NCI-H526 treated with DMSO at 0.1 percent for 48 hours (cell line): ENCODE measurements at regions not wholly inside any gene's neighbourhood (a gene's known extent, or its start where the extent isn't known, plus 50 kb on each side); places are given as distances from the start of the nearest gene placed in this dataset.
"Not testable (repeated sequence)": the region's sequence is repeated elsewhere in the genome, so short reads cannot be mapped to it uniquely, and the experiment has no call there.

Experiments
- DNase-seq: peaks from one replicate; lab custom pipeline; 2025; lab: John Stamatoyannopoulos, UW

DNA sequence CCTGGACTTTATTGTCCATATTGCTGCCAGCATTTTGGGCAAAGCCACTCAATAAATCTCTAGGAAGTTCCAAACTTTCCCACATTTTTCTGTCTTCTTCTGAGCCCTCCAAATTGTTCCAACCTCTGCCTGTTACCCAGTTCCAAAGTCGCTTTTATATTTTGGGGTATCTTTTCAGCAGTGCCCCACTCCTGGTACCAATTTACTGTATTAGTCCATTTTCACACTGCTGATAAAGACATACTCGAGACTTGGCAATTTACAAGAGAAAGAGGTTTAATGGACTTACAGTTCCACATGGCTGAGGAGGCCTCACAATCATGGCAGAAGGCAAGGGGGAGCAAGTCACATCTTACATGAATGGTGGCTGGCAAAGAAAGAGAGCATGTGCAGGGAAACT is 53.4 kb downstream of the AHSP start:
- DNase-seq, result not testable (repeated sequence)

DNA sequence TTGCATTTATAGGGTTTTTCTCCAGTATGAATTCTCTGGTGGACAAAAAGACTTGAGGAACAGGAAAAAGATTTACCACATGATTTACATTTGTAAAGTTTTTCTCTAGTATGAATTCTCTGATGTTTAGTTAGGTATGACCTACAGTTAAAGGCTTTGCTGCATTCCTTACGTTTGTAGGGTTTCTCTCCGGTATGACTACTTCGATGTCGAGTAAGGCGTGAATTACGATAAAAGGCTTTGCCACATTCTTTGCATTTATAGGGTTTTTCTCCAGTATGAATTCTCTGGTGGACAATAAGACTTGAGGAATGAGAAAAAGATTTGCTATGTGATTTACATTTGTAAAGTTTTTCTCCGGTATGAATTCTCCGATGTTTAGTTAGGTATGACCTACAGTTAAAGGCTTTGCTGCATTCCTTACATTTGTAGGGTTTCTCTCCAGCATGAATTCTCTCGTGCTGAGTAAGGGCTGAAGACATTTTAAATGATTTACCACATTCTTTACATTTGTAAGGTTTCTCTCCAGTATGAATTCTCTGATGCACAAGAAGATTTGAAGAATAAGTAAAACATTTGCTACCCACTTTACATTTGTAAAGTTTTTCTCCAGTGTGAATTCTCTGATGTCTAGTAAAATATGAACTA is 74.2 kb downstream of the AHSP start:
- not testable (repeated sequence) for DNase-seq

DNA sequence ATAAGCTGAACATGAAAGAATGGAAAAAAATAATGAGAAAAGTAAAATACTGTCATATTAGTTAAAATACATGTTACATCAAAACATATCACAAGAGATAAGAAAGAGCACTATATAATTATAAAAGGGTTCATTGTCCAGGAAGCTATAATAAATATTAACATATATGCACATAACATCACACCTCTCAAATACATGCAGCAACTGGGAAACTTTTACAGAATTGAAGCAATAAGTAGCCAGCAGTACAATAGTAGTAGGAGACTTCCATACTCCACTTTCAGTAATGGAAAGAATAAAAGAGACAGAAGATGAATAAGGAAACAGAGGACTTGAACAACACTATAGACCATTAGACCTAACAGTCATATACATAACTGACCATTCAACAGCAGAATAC is 90.4 kb downstream of the AHSP start:
- DNase-seq, result no peak

DNA sequence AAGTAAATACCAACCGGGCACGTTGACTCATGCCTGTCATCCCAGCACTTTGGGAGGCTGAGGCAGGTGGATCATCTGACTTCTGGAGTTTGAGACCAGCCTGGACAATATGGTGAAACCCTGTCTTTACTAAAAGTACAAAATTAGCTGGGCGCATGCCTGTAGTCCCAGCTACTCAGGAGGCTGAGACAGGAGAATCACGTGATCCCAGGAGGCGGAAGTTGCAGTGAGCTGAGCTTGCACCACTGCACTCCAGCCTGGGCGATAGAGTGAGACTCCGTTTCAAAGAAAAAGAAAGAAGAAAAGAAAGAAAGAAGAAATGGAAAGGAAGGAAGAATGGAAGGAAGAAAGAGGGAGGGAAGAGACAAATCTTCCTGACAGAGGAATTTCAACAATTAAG is 108.7 kb downstream of the AHSP start:
- no peak for DNase-seq

DNA sequence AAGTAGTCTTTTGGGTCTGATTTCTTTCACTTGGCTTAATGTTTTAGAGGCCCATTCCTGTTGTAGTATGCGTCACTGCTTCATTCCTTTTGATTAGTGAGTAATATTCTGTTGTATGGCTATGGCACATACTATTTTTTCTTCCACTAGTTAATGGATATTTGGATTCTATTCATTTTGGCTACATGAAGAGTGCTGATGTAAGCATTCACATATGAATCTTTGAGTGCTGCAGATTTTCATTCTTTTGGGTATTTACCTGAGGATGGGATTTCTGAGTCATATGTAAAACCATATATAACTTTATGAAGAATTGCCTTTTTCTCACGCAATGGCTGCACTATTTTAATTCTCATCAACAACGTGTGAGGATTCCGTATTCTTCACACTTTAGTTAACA is 113.6 kb downstream of the AHSP start:
- DNase-seq, result no peak

DNA sequence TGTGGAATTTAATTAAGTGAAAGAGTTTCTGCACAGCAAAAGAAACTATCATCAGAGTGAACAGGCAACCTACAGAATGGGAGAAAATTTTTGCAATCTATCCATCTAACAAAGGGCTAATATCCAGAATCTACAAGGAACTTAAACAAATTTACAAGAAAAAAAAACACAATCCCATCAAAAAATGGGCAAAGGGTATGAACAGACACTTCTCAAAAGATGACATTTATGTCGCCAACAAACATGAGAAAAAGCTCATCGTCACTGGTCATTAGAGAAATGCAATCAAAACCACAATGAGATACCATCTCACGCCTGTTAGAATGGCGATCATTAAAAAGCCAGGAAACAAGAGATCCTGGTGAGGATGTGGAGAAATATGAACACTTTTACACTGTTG is 128.0 kb downstream of the AHSP start:
- DNase-seq, result not testable (repeated sequence)

DNA sequence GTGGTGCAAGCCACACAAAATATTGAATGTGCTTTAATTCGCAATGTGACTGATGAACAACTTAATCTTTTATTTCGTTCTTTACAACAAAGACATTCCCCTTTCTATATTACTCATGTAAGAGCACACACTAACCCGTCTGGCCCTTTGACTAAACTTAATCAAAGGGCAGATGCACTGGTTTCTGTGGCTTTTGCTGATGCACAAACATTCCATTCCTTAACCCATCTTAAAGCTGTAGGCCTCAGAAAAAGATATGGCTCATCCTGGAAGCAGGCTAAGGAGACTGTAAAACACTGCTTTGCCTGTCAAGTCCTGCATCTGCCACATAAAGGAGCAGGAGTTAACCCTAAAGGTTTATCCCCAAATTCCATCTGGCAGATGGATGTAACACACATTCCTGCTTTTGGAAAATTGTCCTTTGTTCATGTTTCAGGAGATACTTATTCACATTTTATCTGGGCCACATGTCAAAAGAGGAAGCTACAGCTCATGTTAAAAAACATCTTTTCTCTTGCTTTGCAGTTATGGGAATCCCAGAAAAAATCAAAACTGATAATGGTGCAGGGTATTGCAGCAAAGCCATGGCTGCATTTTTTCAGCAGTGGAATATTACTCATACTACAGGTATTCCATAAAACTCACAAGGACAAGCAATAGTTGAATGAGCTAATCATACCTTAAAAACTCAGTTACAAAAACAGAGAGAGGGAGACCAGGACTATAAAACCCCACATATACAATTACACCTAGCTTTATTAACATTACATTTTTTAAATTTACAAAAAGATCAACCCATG is 137.2 kb downstream of the AHSP start:
- no peak for DNase-seq

DNA sequence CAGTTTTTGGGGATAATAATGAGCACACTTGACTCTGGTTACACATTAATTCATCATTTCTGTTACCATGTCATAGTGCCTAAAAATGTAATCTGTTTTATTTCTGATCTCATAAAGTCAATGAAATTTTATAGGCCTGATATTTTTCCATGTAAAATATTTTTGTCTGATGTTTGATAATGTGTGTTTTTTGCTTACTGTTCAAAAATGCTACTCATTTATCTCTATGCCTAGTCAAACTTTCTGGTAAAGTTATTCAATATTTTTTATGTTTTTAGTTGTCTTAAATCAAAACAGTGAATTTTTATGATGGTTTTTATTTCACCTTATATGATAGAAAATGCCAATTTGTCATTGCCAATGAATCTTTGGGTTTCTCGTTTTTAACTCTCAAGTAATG is 147.0 kb downstream of the AHSP start:
- no peak for DNase-seq

DNA sequence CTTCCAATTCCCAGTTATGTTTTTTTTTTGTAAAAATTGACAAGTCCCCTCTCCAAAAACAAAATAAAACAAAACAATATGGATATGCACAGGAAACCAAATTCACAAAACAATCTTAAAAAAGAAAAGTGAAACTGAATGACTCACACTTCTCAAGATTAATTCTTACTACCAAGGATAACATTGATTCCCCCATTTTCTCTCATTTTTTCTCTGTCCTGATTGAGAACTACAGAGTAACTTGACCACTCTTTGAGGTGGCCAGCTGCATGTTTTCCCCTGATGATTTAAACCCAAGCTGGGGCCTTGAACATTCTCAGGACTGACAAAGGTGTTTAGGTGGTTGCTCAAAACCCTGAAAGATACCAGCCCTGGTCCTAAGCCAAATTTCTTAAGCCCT is 149.0 kb downstream of the AHSP start:
- no peak for DNase-seq

DNA sequence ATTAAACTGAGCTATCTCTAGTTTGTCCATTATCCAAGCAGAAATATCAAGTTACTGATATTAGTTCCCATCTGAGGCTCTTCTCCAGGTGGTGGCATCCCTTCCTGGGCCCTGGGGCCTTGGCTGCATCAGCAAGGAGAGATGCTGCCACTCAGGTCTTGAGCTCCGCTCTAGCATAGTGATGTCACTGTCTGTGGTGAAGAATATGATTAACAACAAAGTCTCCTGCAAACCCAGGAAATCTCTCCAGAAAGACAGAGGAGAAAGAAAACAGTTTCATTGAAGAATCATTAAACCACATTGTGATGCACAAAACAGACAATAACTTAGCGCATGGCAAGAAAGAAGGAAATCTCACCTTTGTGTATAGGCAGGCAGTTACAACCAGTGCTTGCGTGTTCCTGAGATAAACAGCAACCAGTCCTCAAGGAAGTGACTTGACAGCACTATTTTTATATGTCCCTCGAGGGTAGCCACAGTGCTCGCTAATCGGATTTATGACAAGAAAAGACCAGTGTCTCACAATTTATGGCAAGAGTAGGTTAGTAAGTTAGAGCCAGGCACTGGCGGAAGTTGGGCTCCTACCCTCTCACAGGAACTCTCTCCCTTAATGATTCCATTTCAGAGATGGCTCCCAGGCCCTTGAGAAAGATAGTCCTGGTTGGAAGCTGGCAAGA is 151.1 kb downstream of the AHSP start:
- DNase-seq, result no peak

DNA sequence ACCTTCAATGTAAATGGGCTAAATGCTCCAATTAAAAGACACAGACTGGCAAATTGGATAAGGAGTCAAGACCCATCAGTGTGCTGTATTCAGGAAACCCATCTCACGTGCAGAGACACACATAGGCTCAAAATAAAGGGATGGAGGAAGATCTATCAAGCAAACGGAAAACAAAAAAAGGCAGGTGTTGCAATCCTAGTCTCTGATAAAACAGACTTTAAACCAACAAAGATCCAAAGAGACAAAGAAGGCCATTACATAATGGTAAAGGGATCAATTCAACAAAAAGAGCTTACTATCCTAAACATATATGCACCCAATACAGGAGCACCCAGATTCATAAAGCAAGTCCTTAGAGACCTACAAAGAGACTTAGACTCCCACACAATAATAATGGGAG is 161.6 kb downstream of the AHSP start:
- not testable (repeated sequence) for DNase-seq

DNA sequence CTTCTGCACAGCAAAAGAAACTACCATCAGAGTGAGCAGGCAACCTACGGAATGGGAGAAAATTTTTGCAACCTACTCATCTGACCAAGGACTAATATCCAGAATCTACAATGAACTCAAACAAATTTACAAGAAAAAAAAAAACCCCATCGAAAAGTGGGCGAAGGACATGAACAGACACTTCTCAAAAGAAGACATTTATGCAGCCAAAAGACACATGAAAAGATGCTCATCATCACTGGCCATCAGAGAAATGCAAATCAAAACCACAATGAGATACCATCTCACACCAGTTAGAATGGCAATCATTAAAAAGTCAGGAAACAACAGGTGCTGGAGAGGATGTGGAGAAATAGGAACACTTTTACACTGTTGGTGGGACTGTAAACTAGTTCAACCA is 164.6 kb downstream of the AHSP start:
- DNase-seq, result not testable (repeated sequence)

DNA sequence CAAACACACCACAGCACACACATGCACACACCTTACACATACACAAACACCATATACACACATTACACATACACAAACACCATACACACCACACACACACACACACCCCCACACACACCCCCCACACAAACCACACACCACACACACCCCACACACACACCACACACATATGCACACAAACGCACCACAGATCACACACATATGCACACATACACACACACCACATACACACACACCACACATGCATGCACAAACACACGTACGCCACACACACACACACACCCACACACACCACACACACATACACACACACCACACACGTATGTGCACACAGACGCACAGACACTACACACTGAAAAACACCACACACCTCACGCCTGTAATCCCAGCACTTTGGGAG is 166.0 kb downstream of the AHSP start:
- DNase-seq, result no peak

DNA sequence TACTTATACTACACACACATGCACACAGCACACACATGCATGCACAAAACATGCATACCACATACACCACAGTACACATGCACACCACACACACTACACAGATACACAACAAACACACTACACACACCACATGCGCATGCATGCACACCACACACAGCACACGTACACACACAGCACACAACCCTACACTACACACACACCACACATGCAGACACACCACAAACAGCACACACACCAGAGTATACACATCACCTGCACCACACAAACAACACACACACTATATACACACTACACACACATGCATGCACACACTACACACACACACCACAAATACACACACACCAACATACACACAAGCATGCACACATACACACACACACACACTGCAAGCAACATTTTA is 166.8 kb downstream of the AHSP start:
- no peak for DNase-seq

DNA sequence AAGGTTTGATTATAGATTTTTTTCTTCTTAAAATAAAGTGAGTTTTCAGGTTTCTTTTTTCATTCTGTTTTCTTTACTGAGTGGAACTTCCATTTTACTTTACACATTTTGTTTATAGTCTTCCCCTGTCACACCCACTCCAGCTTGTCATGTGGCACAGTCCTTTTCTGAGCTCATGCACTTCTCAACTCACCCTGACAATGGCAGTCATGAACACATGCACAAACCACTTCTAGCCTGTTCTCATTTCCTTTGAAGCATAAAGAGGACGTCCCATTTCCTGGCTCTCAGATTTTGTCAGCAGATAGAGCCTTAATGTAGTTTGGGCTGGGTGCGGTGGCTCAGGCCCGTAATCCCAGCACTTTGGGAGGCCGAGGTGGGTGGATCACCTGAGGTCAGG is 168.0 kb downstream of the AHSP start:
- no peak for DNase-seq

DNA sequence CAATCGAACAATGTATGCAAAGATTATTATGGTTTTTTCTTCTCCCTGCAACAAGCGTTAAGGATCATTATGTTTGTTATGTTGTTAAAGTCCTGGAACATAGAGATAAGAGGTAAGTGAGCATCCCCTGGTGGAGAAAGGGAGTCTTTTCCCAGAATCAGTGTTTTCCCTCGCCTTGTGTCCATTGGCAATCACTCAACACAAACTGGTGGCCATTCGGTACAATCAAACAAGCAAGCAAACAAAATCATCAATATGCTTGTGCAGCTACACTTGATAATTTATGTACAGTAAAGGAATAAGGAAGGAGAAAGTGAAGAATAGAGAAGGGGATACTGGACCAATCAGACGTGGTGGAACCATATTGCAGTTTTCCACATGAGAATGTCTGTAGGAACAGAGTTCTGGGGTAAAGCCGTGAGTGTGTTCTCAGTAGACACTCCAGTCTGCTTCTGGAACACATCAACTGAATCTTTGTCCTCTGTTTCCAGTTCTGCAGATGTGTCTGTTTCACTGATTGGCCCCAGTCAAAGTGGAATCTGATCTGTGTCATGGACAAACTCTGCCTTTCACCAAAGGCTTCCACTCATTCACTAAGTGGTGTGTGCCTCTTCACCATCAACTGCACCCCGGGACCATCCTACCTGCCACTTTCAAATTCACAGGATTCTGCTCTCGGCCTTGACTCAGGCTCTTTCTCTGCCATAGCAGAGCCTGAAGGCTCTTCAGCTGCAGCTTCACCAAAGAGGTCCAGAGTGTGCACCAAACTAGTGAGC is 169.5 kb downstream of the AHSP start:
- peak; percentile 38 for DNase-seq

DNA sequence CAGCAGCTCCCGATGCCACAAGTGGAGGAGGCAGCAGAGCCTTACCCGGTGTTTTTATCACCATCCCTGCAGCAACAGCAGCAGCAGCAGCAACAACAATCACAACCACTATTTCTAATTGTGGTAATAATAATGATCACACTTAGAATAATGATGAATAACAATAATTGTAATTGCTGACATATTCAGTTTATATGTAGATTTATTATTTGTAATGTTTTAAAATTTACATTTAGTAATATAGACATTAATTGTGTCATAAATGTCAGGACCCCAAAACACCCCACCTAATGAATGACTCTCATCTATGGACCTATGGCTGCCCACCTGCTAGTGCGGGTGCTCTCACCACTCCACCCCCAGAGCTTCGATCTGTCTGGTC is 170.0 kb downstream of the AHSP start:
- no peak for DNase-seq

DNA sequence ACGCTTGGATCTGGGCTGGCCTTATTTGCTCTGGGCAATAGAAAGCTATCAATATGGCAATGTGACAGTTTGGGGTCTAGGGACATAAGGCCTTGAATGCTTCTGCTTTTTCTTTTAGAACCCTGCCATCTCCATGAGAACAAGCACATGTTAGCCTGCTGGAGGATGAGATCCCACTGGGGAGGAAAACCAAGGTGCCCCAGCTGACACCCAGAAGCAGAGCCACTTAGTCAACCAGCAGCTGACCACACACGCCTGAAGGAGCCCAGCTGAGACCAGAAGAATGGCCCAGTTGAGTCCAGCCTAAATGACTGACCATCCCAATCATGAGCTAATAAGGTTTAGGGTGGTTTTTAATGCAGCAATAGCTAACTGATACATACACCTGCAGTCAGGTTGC is 171.2 kb downstream of the AHSP start:
- DNase-seq, result no peak

DNA sequence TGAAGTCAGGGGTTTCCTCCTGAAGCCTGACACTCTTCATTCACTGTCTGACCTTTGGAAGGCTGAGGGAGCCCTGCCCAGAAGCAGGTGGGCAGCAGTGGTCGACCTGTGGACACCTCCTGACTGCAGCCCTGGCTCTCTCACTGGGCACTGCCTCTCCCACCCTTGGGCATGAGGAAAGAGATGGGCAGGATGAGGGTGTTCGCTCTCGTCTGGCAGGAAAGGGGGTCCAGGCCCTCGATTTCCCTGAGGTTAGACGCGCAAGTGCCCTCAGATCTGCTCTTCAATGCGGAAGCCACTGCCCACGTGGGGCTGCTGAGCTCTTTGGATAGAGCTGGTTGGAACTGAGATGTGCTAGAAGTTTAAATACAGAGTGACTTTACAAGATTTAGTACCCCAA is 171.9 kb downstream of the AHSP start:
- no peak for DNase-seq

DNA sequence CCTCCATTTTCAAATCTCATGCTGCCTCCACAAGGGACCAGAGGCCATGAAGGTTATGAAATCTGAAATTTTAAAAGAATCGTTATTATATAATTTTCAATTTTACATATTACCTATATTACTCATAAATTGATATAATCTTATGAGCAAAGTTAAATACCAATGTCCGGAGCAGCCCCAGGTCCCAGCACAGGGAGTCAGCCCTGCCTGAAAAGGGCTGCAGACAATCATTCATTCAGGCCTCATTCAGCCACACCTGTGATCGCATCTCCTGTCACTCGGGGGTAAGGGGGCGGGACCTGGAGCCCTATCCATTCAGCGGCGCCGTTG is 172.5 kb downstream of the AHSP start:
- DNase-seq, result peak; percentile 70

DNA sequence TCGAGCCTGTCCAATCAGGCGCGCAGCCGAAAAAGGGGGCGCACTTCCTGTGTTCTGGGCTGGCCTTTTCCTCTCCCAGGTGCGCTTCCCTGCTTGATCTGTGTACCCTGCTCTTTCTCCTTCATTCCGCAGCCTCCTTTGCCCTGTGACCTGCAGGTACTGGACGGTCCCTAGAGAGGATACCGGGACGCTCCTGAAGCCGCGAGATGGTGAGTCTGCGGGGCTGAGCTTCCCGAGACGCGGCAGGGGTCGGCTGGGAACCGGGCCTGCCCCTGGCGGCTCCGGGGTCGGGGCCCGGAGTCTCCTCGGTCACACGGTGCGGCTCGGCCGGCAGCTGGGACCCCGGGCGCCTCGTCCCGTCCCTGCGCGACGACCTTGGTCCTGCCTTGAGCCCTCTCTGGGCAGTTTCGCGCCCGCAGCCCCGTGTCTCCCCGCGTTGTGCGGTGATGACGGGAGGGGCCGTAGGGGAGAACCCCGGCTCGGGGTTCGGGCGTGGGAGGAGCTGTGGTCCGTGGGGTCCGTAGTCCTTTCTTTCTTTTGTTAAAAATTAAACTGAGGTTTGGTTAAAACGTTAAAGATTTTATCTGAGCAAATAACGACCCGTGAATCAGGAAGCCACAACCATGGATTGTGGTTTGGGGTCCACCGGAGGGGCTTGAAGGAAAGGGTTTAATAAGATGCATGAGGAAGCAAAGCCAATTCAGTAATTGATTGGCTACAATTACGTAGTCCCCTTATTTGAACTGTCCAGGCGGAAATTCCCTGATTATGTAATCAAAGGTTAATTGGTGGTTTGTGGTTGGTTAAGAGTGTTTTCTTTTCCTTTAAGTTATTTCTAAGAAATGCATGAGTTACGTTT is 172.8 kb upstream of the ZNF267 start:
- no peak for DNase-seq

DNA sequence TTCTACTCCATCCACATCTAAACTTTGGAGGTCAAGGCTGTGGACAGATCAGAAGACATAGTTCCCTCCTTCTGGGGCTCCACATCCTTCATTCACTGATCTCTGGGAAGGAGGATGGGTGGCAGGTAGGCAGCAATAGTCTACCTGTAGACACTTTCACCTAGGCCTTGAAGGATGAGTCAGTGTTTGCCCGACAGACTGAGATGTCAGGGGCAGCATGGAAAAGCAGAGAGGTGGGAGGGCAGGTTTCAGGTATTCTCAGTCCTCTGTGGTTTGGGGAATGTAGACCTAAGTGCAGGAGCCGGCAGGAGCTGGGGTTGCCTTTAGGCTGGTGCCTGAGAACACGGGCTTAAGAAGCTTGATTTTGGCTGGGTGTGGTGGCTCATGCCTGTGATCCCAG is 171.9 kb upstream of the ZNF267 start:
- no peak for DNase-seq
